ENCODE measurements at regions not wholly inside any gene's neighbourhood (a gene's known extent, or its start where the extent isn't known, plus 50 kb on each side); places are given as distances from the start of the nearest gene placed in this dataset.

GRCh38 chr5:109920736-109921135 lies 231.0 kb downstream of the MAN2A1 start:
- TF ChIP-seq CTCF (conservative IDR thresholded peaks at IDR 0.05; ENCODE audit: low read length) = no peak
- no peak for TF ChIP-seq EZH2phosphoT487 (IDR thresholded peaks at IDR 0.05; ENCODE audit: borderline replicate concordance, low read depth, low read length)
